Stomach smooth muscle (tissue), 2 donors: ENCODE measurements at regions not wholly inside any gene's neighbourhood (a gene's known extent, or its start where the extent isn't known, plus 50 kb on each side); places are given as distances from the start of the nearest gene placed in this dataset.

Source experiments
- H3K27ac ChIP-seq: one replicate; pipeline ENCODE4 v1.7.0; 2013; ENCODE audit warnings: mild to moderate bottlenecking, low read length, inconsistent platforms
- H3K27me3 ChIP-seq, 2 donors: one replicate each; pipeline ENCODE4 v1.7.0; 2013; ENCODE audit warnings: low read length in 2 of 2; ENCODE audit not compliant: insufficient read depth in 2 of 2, control insufficient read depth in 1 of 2
- H3K36me3 ChIP-seq, 2 donors: one replicate each; pipeline ENCODE4 v1.7.0; 2013; ENCODE audit warnings: low read length in 2 of 2; ENCODE audit not compliant: control insufficient read depth in 2 of 2, insufficient read depth in 2 of 2
- H3K4me1 ChIP-seq: one replicate; pipeline ENCODE4 v1.7.0; 2013; ENCODE audit warnings: low read length; ENCODE audit not compliant: control insufficient read depth, insufficient read depth
- H3K4me3 ChIP-seq, 2 donors: one replicate each; pipeline ENCODE4 v1.7.0; 2013; ENCODE audit warnings: low read length in 2 of 2
- H3K9ac ChIP-seq, 2 donors: one replicate each; pipeline ENCODE4 v1.7.0; 2013; ENCODE audit warnings: low read length in 2 of 2, mild to moderate bottlenecking in 1 of 2
- H3K9me3 ChIP-seq, 2 donors: one replicate each; pipeline ENCODE4 v1.7.0; 2013; ENCODE audit warnings: low read length in 2 of 2; ENCODE audit not compliant: control insufficient read depth in 2 of 2
- donor health status: healthy.
- donor health status: Pancreatic carcinoma.

GRCh38 chr10:21161090-21161625 is 264.0 kb upstream of the NEBL start:
- Histone ChIP-seq H3K4me1 (no peaks in the 10 kb centered on the region), H3K27me3 (peaks cover 0 to 2% of the 10 kb centered on the region in 2 donors), H3K4me3 (no peak overlapping the region), H3K27ac (no peak overlapping the region), H3K36me3 (no peaks in the 10 kb centered on the region), H3K9me3 (peaks cover 6 to 8% of the 10 kb centered on the region in 2 donors), H3K9ac (no peak overlapping the region)

GRCh38 chr10:21160116-21160515 is 263.0 kb upstream of the NEBL start:
- Histone ChIP-seq H3K27me3 (peaks cover 0 to 2% of the 10 kb centered on the region in 2 donors), H3K9me3 (peaks cover 5 to 6% of the 10 kb centered on the region in 2 donors), H3K4me3 (no peak overlapping the region), H3K27ac (no peak overlapping the region), H3K4me1 (no peaks in the 10 kb centered on the region), H3K36me3 (no peaks in the 10 kb centered on the region), H3K9ac (no peak overlapping the region)

GRCh38 chr10:21159669-21160068 is 262.6 kb upstream of the NEBL start:
- H3K9me3 ChIP-seq: peaks cover 5 to 6% of the 10 kb centered on the region in 2 donors
- peaks cover 0 to 2% of the 10 kb centered on the region in 2 donors for H3K27me3 ChIP-seq
- H3K27ac ChIP-seq: no peak overlapping the region
- no peak overlapping the region for H3K4me3 ChIP-seq
- no peak overlapping the region for H3K9ac ChIP-seq
- H3K4me1 ChIP-seq: no peaks in the 10 kb centered on the region
- no peaks in the 10 kb centered on the region for H3K36me3 ChIP-seq

GRCh38 chr10:21158301-21158700 is 261.2 kb upstream of the NEBL start:
- H3K4me3 ChIP-seq: no peak overlapping the region
- no peaks in the 10 kb centered on the region for H3K36me3 ChIP-seq
- peaks cover 0 to 2% of the 10 kb centered on the region in 2 donors for H3K27me3 ChIP-seq
- no peak overlapping the region for H3K27ac ChIP-seq
- H3K9ac ChIP-seq: no peak overlapping the region
- H3K9me3 ChIP-seq: peaks cover 5 to 6% of the 10 kb centered on the region in 2 donors
- H3K4me1 ChIP-seq: no peaks in the 10 kb centered on the region

GRCh38 chr10:21157664-21158063 is 260.6 kb upstream of the NEBL start:
- H3K9me3 ChIP-seq: peaks cover 5 to 6% of the 10 kb centered on the region in 2 donors

GRCh38 chr10:21150166-21150565 is 253.1 kb upstream of the NEBL start:
- Histone ChIP-seq H3K9me3 (no peaks in the 10 kb centered on the region), H3K36me3 (no peaks in the 10 kb centered on the region), H3K27me3 (no peaks in the 10 kb centered on the region), H3K27ac (no peak overlapping the region), H3K9ac (no peak overlapping the region), H3K4me1 (no peaks in the 10 kb centered on the region), H3K4me3 (no peak overlapping the region)

More at GRCh38 chr10:21157664-21158063, 260.6 kb upstream of the NEBL start:
- Histone ChIP-seq H3K36me3 (no peaks in the 10 kb centered on the region), H3K4me3 (no peak overlapping the region), H3K27ac (no peak overlapping the region), H3K27me3 (peaks cover 0 to 2% of the 10 kb centered on the region in 2 donors), H3K4me1 (no peaks in the 10 kb centered on the region), H3K9ac (no peak overlapping the region)

GRCh38 chr10:21146436-21146789 is 249.3 kb upstream of the NEBL start:
- Histone ChIP-seq H3K27me3 (no peaks in the 10 kb centered on the region), H3K9me3 (no peaks in the 10 kb centered on the region), H3K9ac (no peak overlapping the region), H3K4me1 (no peaks in the 10 kb centered on the region), H3K27ac (no peak overlapping the region), H3K4me3 (no peak overlapping the region), H3K36me3 (no peaks in the 10 kb centered on the region)

GRCh38 chr10:21145751-21146435 is 248.8 kb upstream of the NEBL start:
- H3K4me1 ChIP-seq: no peaks in the 10 kb centered on the region

GRCh38 chr10:21144047-21144446 is 246.9 kb upstream of the NEBL start:
- no peaks in the 10 kb centered on the region for H3K4me1 ChIP-seq
- no peaks in the 10 kb centered on the region for H3K27me3 ChIP-seq
- H3K27ac ChIP-seq: no peak overlapping the region
- H3K9me3 ChIP-seq: no peaks in the 10 kb centered on the region
- no peak overlapping the region for H3K4me3 ChIP-seq
- no peak overlapping the region for H3K9ac ChIP-seq
- H3K36me3 ChIP-seq: no peaks in the 10 kb centered on the region

More at GRCh38 chr10:21145751-21146435, 248.8 kb upstream of the NEBL start:
- Histone ChIP-seq H3K9ac (no peak overlapping the region), H3K27ac (no peak overlapping the region), H3K9me3 (no peaks in the 10 kb centered on the region), H3K36me3 (no peaks in the 10 kb centered on the region), H3K4me3 (no peak overlapping the region), H3K27me3 (no peaks in the 10 kb centered on the region)

- H3K27me3 ChIP-seq: no peaks in the 10 kb centered on the region
- H3K9ac ChIP-seq: no peak overlapping the region
- no peaks in the 10 kb centered on the region for H3K4me1 ChIP-seq
- no peaks in the 10 kb centered on the region for H3K9me3 ChIP-seq
- no peak overlapping the region for H3K4me3 ChIP-seq
- H3K27ac ChIP-seq: no peak overlapping the region
- H3K36me3 ChIP-seq: no peaks in the 10 kb centered on the region
Observed at GRCh38 chr10:21141946-21142492, 244.9 kb upstream of the NEBL start.

- no peaks in the 10 kb centered on the region for H3K36me3 ChIP-seq
- no peak overlapping the region for H3K27ac ChIP-seq
- no peak overlapping the region for H3K4me3 ChIP-seq
- H3K4me1 ChIP-seq: no peaks in the 10 kb centered on the region
- no peaks in the 10 kb centered on the region for H3K9me3 ChIP-seq
- H3K27me3 ChIP-seq: no peaks in the 10 kb centered on the region
- H3K9ac ChIP-seq: no peak overlapping the region
Observed at GRCh38 chr10:21138769-21139340, 241.7 kb upstream of the NEBL start.
